HEK293 (cell line): ENCODE measurements at regions not wholly inside any gene's neighbourhood (a gene's known extent, or its start where the extent isn't known, plus 50 kb on each side); places are given as distances from the start of the nearest gene placed in this dataset.
"Not testable (repeated sequence)": the region's sequence is repeated elsewhere in the genome, so short reads cannot be mapped to it uniquely, and the experiment has no call there.

Experiments
- CTCF ChIA-PET: fragments of 350-600 bp; formaldehyde crosslinking; extraction: SDS; loops from one replicate; lab custom pipeline; 2021; ENCODE audit warnings: antibody characterized with exemption; lab: Yijun Ruan, JAX
- POLR2A ChIA-PET: fragments of 300-600 bp; formaldehyde crosslinking; extraction: SDS; loops from one replicate; lab custom pipeline; 2020; ENCODE audit warnings: antibody characterized with exemption, inconsistent platforms; lab: Yijun Ruan, JAX
- H3K27ac ChIP-seq: fragments of 200-500 bp; sonication (Bioruptor generic); 2 replicates; pipeline ENCODE4 v1.5.1; 2014; ENCODE audit warnings: low read depth, low read length, control low read depth, inconsistent platforms; ENCODE audit errors: extremely low read depth
- H3K36me3 ChIP-seq, 2 experiments: fragments of 200-500 bp in 1 of 2; sonication (Bioruptor generic) in 1 of 2; 1 replicate in 1 of 2; 2 replicates in 1 of 2; pipeline ENCODE4 v1.5.1; 2014 to 2017; ENCODE audit warnings: inconsistent platforms in 2 of 2, low read length in 2 of 2; ENCODE audit not compliant: control insufficient read depth in 2 of 2, insufficient read depth in 1 of 2
- H3K4me1 ChIP-seq: fragments of 200-500 bp; sonication (Bioruptor generic); 2 replicates; pipeline ENCODE4 v1.5.1; 2014; ENCODE audit warnings: mild to moderate bottlenecking, low read length, inconsistent platforms; ENCODE audit not compliant: control insufficient read depth, insufficient read depth
- H3K4me3 ChIP-seq: 2 replicates; pipeline ENCODE4 v1.5.1; 2011; ENCODE audit warnings: low read depth, mild to moderate bottlenecking, control low read depth, low read length, moderate library complexity
- H3K9me3 ChIP-seq: fragments of 200-500 bp; sonication (Bioruptor generic); 2 replicates; pipeline ENCODE4 v1.5.1; 2014; ENCODE audit warnings: low read depth, low read length, inconsistent platforms; ENCODE audit not compliant: control insufficient read depth, insufficient read depth
- BCL11B ChIP-seq: fragments of 450-650 bp; formaldehyde crosslinking; IDR thresholded peaks from 2 replicates; pipeline ENCODE4 v1.5.1; 2016; ENCODE audit warnings: low read depth, missing biosample characterization, missing genetic modification characterization
- EGR2 ChIP-seq: fragments of 450-650 bp; formaldehyde crosslinking; IDR thresholded peaks from 2 replicates; pipeline ENCODE4 v1.5.1; 2016; ENCODE audit warnings: low read depth, missing biosample characterization, missing genetic modification characterization
- KLF9 ChIP-seq: fragments of 450-650 bp; formaldehyde crosslinking; IDR thresholded peaks from 2 replicates; pipeline ENCODE4 v1.5.1; 2016; ENCODE audit warnings: missing biosample characterization, missing genetic modification characterization, low read depth
- ZBTB17 ChIP-seq: fragments of 450-650 bp; formaldehyde crosslinking; IDR thresholded peaks from 2 replicates; pipeline ENCODE4 v1.5.1; 2016; ENCODE audit warnings: missing biosample characterization, missing genetic modification characterization
- ZIC2 ChIP-seq: fragments of 450-650 bp; formaldehyde crosslinking; IDR thresholded peaks from 2 replicates; pipeline ENCODE4 v1.5.1; 2016; ENCODE audit warnings: missing biosample characterization, missing genetic modification characterization
- ZNF114 ChIP-seq: fragments of 450-650 bp; formaldehyde crosslinking; IDR thresholded peaks from 2 replicates; pipeline ENCODE4 v1.5.0; 2017; ENCODE audit warnings: missing biosample characterization, missing genetic modification characterization
- ZNF146 ChIP-seq: fragments of 450-650 bp; formaldehyde crosslinking; IDR thresholded peaks from 2 replicates; pipeline ENCODE4 v1.5.1; 2016; ENCODE audit warnings: missing biosample characterization, missing genetic modification characterization
- ZNF221 ChIP-seq: fragments of 450-650 bp; formaldehyde crosslinking; IDR thresholded peaks from 2 replicates; pipeline ENCODE4 v1.5.1; 2017; ENCODE audit warnings: missing biosample characterization, missing genetic modification characterization, borderline replicate concordance
- ZNF274 ChIP-seq, 2 experiments: fragments of 200-500 bp in 1 of 2; fragments of 450-650 bp in 1 of 2; sonication (Bioruptor generic) in 1 of 2; formaldehyde crosslinking in 1 of 2; IDR thresholded peaks; 2 replicates each; pipeline versions ENCODE4 v1.5.1 to v1.6.1; 2014 to 2016; ENCODE audit warnings: borderline replicate concordance in 1 of 2, inconsistent platforms in 1 of 2, low read length in 1 of 2, missing biosample characterization in 1 of 2, missing genetic modification characterization in 1 of 2
- ZNF473 ChIP-seq: fragments of 450-650 bp; formaldehyde crosslinking; IDR thresholded peaks from 2 replicates; pipeline ENCODE4 v1.5.1; 2017; ENCODE audit warnings: missing biosample characterization, missing genetic modification characterization
- ZNF521 ChIP-seq: fragments of 450-650 bp; formaldehyde crosslinking; IDR thresholded peaks from 2 replicates; pipeline ENCODE4 v1.5.1; 2017; ENCODE audit warnings: missing biosample characterization, mild to moderate bottlenecking, missing genetic modification characterization
- ZNF544 ChIP-seq: fragments of 450-650 bp; formaldehyde crosslinking; IDR thresholded peaks from 2 replicates; pipeline ENCODE4 v1.5.0; 2017; ENCODE audit warnings: missing biosample characterization, missing genetic modification characterization
- ZNF610 ChIP-seq: fragments of 450-650 bp; formaldehyde crosslinking; IDR thresholded peaks from 2 replicates; pipeline ENCODE4 v1.5.1; 2016; ENCODE audit warnings: missing biosample characterization, missing genetic modification characterization, borderline replicate concordance
- ZNF701 ChIP-seq: fragments of 450-650 bp; formaldehyde crosslinking; IDR thresholded peaks from 2 replicates; pipeline ENCODE4 v1.5.1; 2016; ENCODE audit warnings: missing biosample characterization, missing genetic modification characterization
- TF ChIP-seq, protein P1 (sequence below): fragments of 450-650 bp; formaldehyde crosslinking; IDR thresholded peaks from 2 replicates; pipeline ENCODE4 v1.5.1; 2016; ENCODE audit warnings: missing biosample characterization, missing genetic modification characterization
- TF ChIP-seq, protein P2 (sequence below): fragments of 450-650 bp; formaldehyde crosslinking; IDR thresholded peaks from 2 replicates; pipeline ENCODE4 v1.5.1; 2016; ENCODE audit warnings: missing biosample characterization, missing genetic modification characterization
- TF ChIP-seq, protein P3 (sequence below): fragments of 450-650 bp; formaldehyde crosslinking; IDR thresholded peaks from 2 replicates; pipeline ENCODE4 v1.5.1; 2016; ENCODE audit warnings: missing biosample characterization, missing genetic modification characterization

DNA sequence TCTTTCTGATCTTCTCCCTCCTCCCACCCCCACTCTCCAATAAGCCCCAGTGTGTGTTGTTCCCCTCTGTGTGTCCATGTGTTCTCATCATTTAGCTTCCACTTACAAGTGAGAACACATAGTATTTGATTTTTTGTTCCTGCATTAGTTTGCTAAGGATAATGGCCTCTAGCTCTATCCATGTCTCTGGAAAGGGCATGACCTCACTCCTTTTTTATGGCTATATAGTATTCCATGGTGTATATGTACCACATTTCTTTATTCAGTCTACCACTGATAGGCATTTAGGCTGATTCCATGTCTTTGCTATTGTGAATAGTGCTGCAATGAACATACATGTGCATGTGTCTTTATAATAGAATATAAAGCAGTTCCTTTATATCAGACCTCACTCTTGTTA lies 52.3 kb upstream of the LIPC start:
- H3K9me3 ChIP-seq, H3K36me3 ChIP-seq, POLR2A ChIA-PET, H3K4me3 ChIP-seq, H3K4me1 ChIP-seq, CTCF ChIA-PET, H3K27ac ChIP-seq: not testable (repeated sequence)
- peak; percentile 71 for TF ChIP-seq ZNF146 (tag by site-specific recombination)

DNA sequence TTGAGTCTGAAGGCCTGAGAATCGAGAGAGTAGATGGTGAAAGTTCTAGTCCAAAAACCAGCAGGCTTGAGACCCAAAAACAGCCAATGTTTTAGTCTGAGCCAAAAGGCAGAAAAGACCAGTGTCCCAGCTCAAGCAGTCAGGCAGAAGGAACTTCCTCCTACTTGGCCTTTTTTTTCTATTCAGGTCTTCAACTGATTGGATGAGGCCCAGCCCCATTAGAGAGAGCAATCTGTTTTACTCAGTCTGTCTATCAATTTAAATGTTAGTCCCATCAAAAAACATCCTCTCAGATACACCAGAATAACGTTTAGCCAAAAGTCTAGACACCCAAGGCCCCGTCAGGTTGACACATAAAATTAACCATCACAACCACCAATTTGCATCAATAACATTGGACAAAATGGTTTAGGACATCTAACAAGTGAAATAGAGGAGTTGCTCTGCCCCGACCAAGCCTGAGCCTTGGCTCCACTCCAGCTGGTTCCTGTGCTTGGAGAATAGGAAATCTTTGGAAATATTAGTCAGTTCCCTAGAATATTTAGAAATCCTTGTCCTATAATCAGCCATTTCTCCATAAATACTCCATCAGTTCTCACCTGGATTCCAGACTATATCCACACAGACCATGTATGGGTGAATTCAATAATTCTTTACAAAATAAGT lies 51.4 kb upstream of the LIPC start:
- POLR2A ChIA-PET, result no interaction called here
- Histone ChIP-seq H3K4me3 (no peak overlapping the region), H3K27ac (no peak overlapping the region), H3K36me3 (no peaks in the 10 kb centered on the region), H3K9me3 (no peaks in the 10 kb centered on the region), H3K4me1 (no peaks in the 10 kb centered on the region)
- CTCF ChIA-PET, result no interaction called here
- no peak for TF ChIP-seq ZBTB17 (tag by site-specific recombination)
- TF ChIP-seq ZIC2 (tag by site-specific recombination), result no peak
- TF ChIP-seq KLF9 (tag by site-specific recombination), result no peak
- no peak for TF ChIP-seq ZNF544 (tag by site-specific recombination)

DNA sequence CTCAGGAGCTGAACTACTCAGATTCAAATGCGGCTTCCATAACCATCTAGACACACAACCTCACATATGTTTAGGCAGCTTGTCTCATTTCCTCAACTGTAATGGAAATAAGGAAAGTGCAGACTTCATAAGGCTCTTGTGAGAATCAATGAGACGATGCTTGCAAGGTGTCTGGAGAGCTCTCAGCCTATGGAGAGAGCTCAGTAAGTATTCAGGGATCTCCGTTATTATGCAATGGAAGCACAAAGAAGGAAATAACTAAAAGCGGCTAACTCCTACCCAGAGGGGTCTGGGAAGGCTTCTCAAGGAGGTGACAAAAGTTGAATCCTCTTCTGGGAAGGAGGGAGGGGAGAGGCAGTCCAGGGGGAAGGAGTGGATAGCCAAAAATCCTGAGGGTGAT lies 50.1 kb upstream of the LIPC start:
- H3K4me3 ChIP-seq, result no peak overlapping the region
- H3K9me3 ChIP-seq, result no peaks in the 10 kb centered on the region
- POLR2A ChIA-PET, result no interaction called here
- H3K36me3 ChIP-seq, result no peaks in the 10 kb centered on the region
- H3K27ac ChIP-seq, result no peak overlapping the region
- CTCF ChIA-PET, result interaction anchor here (0.6 kb wide), 1 partner anchor 16 kb away, joined by 4 read pairs; no protein-coding TSS in a partner anchor
- no peaks in the 10 kb centered on the region for H3K4me1 ChIP-seq
- TF ChIP-seq ZNF114 (tag by site-specific recombination), result no peak
- TF ChIP-seq ZNF473, result no peak
- TF ChIP-seq ZNF521 (tag by site-specific recombination), result no peak
- TF ChIP-seq ZNF221 (tag by site-specific recombination), result no peak
- TF ChIP-seq ZNF610 (tag by site-specific recombination), result no peak
- TF ChIP-seq, protein P1, sequence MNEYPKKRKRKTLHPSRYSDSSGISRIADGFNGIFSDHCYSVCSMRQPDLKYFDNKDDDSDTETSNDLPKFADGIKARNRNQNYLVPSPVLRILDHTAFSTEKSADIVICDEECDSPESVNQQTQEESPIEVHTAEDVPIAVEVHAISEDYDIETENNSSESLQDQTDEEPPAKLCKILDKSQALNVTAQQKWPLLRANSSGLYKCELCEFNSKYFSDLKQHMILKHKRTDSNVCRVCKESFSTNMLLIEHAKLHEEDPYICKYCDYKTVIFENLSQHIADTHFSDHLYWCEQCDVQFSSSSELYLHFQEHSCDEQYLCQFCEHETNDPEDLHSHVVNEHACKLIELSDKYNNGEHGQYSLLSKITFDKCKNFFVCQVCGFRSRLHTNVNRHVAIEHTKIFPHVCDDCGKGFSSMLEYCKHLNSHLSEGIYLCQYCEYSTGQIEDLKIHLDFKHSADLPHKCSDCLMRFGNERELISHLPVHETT (tag by site-specific recombination), result no peak
- no peak for TF ChIP-seq BCL11B
- TF ChIP-seq, protein P2, sequence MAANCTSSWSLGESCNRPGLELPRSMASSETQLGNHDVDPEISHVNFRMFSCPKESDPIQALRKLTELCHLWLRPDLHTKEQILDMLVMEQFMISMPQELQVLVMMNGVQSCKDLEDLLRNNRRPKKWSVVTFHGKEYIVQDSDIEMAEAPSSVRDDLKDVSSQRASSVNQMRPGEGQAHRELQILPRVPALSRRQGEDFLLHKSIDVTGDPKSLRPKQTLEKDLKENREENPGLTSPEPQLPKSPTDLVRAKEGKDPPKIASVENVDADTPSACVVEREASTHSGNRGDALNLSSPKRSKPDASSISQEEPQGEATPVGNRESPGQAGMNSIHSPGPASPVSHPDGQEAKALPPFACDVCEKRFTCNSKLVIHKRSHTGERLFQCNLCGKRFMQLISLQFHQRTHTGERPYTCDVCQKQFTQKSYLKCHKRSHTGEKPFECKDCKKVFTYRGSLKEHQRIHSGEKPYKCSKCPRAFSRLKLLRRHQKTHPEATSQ, result no peak
- TF ChIP-seq ZNF274 (IDR thresholded peaks at IDR 0.05; ENCODE audit: low read length), result no peak
- TF ChIP-seq ZNF274 (tag by site-specific recombination; IDR thresholded peaks at IDR 0.05; ENCODE audit: borderline replicate concordance), result no peak
- no peak for TF ChIP-seq ZNF701 (tag by site-specific recombination)
- TF ChIP-seq, protein P3, sequence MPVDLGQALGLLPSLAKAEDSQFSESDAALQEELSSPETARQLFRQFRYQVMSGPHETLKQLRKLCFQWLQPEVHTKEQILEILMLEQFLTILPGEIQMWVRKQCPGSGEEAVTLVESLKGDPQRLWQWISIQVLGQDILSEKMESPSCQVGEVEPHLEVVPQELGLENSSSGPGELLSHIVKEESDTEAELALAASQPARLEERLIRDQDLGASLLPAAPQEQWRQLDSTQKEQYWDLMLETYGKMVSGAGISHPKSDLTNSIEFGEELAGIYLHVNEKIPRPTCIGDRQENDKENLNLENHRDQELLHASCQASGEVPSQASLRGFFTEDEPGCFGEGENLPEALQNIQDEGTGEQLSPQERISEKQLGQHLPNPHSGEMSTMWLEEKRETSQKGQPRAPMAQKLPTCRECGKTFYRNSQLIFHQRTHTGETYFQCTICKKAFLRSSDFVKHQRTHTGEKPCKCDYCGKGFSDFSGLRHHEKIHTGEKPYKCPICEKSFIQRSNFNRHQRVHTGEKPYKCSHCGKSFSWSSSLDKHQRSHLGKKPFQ (tag by site-specific recombination), result no peak
- TF ChIP-seq EGR2 (tag by site-specific recombination), result no peak
